DOHH2 (cell line): ENCODE measurements at regions not wholly inside any gene's neighbourhood (a gene's known extent, or its start where the extent isn't known, plus 50 kb on each side); places are given as distances from the start of the nearest gene placed in this dataset.

Source experiments
- H3F3A ChIP-seq: fragments of 200-600 bp; sonication (generic), shearing (Covaris generic); 2 replicates; pipeline ENCODE4 v1.6.0; 2016; ENCODE audit warnings: antibody characterized with exemption, mild to moderate bottlenecking; ENCODE audit not compliant: control insufficient read depth, insufficient read depth
- H3K27ac ChIP-seq: fragments of 200-600 bp; sonication (generic); 2 replicates; pipeline ENCODE4 v1.5.1; 2014; ENCODE audit warnings: low read depth, mild to moderate bottlenecking, low read length, moderate library complexity
- H3K27me3 ChIP-seq: fragments of 200-600 bp; sonication (generic); 2 replicates; pipeline ENCODE4 v1.6.1; 2014; ENCODE audit warnings: mild to moderate bottlenecking, low read length, mixed read lengths; ENCODE audit not compliant: control insufficient read depth
- H3K36me3 ChIP-seq: fragments of 200-600 bp; sonication (generic); 2 replicates; pipeline ENCODE4 v1.6.1; 2014; ENCODE audit warnings: mild to moderate bottlenecking, low read length, moderate library complexity, mixed read lengths; ENCODE audit not compliant: control insufficient read depth
- H3K4me1 ChIP-seq: fragments of 200-600 bp; sonication (generic); 2 replicates; pipeline ENCODE4 v1.6.1; 2014; ENCODE audit warnings: mild to moderate bottlenecking, low read length, mixed read lengths; ENCODE audit not compliant: control insufficient read depth
- H3K4me2 ChIP-seq: fragments of 200-600 bp; sonication (generic); 2 replicates; pipeline ENCODE4 v1.6.0; 2014; ENCODE audit warnings: mild to moderate bottlenecking, low read length, moderate library complexity
- H3K4me3 ChIP-seq: fragments of 200-600 bp; sonication (generic); 2 replicates; pipeline ENCODE4 v1.5.1; 2014; ENCODE audit warnings: mild to moderate bottlenecking, low read length, mixed read lengths
- H3K79me2 ChIP-seq: fragments of 200-600 bp; sonication (generic); 2 replicates; pipeline ENCODE4 v1.6.1; 2014; ENCODE audit warnings: mild to moderate bottlenecking, low read length, mixed read lengths; ENCODE audit not compliant: control insufficient read depth
- H3K9me2 ChIP-seq: fragments of 200-600 bp; sonication (generic); replicated peaks from 2 replicates; pipeline ENCODE4 v1.6.1; 2014; ENCODE audit warnings: mild to moderate bottlenecking, low read length, mixed read lengths; ENCODE audit not compliant: control insufficient read depth
- H3K9me3 ChIP-seq: fragments of 200-600 bp; sonication (generic); 2 replicates; pipeline ENCODE4 v1.6.1; 2014; ENCODE audit warnings: antibody characterized with exemption, low read length, mixed read lengths; ENCODE audit not compliant: control insufficient read depth, insufficient read depth
- H4K20me1 ChIP-seq: fragments of 200-600 bp; sonication (generic); 2 replicates; pipeline ENCODE4 v1.6.0; 2014; ENCODE audit warnings: low read depth, mild to moderate bottlenecking, antibody characterized with exemption, low read length, moderate library complexity; ENCODE audit not compliant: control insufficient read depth, insufficient read depth
- CTCF ChIP-seq: fragments of 200-600 bp; sonication (generic); IDR thresholded peaks from one replicate; pipeline ENCODE4 v1.5.1; 2014; ENCODE audit warnings: antibody characterized with exemption, mild to moderate bottlenecking, low read depth, low read length; ENCODE audit not compliant: poor library complexity, severe bottlenecking
- EZH2phosphoT487 ChIP-seq: fragments of 200-600 bp; sonication (generic); IDR thresholded peaks from 2 replicates; pipeline ENCODE4 v1.6.1; 2017; ENCODE audit warnings: borderline replicate concordance, mild to moderate bottlenecking, antibody characterized with exemption, low read length, moderate library complexity, mixed read lengths

DNA sequence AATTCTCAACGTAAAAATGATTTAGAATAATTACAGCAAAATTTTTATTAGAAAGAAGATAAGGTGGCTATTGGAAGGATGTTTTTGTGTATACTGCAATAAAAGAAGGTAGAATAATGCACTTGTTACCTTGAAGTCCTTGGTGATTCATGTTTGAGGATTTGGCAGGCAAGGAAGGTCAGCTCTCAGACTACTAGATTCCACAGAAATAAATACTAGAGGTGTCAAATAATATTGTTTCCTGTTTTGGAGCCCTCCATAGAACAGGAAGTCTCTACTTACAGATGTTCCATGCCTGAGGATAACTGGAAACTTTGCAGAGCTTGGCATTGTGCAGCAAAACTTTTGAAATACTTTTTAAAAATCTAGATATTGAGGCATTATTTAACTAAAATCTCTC, 284.3 kb upstream of the SYT1 start:
- H4K20me1 ChIP-seq = no peaks in the 10 kb centered on the region
- no peaks in the 10 kb centered on the region for H3K36me3 ChIP-seq
- no peak overlapping the region for H3K4me2 ChIP-seq
- H3K4me1 ChIP-seq = no peaks in the 10 kb centered on the region
- H3K27ac ChIP-seq = no peak overlapping the region
- no peaks in the 10 kb centered on the region for H3K79me2 ChIP-seq
- TF ChIP-seq EZH2phosphoT487 (no peak), CTCF (no peak)
- H3F3A ChIP-seq = no peaks in the 10 kb centered on the region
- no peaks in the 10 kb centered on the region for H3K9me2 ChIP-seq
- H3K9me3 ChIP-seq = no peaks in the 10 kb centered on the region
- H3K27me3 ChIP-seq = no peaks in the 10 kb centered on the region
- no peak overlapping the region for H3K4me3 ChIP-seq

DNA sequence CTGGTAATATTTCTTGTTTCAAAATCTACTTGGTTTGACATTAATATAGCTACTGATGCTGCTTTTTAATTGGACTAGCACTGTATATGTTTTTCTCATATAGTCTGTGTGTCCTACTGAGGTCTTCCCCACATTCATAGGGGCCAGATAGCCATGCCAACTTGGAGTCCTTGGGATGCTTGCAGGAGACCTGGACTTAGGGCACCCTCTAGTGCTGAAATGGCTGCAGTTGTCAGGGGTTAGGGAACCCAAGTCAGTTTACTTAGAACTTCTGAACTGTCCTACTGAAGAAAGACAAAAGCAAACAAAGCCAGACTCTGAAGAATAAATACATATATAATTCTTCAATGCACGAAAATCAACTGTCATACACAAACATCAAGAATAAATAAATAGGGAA, 279.9 kb upstream of the SYT1 start:
- Histone ChIP-seq H3K79me2 (no peaks in the 10 kb centered on the region), H3K4me1 (no peaks in the 10 kb centered on the region), H3K27ac (no peak overlapping the region), H3K27me3 (no peaks in the 10 kb centered on the region), H3K36me3 (no peaks in the 10 kb centered on the region), H3K9me2 (no peaks in the 10 kb centered on the region), H3F3A (no peaks in the 10 kb centered on the region), H3K9me3 (no peaks in the 10 kb centered on the region), H3K4me3 (no peak overlapping the region), H4K20me1 (no peaks in the 10 kb centered on the region), H3K4me2 (no peak overlapping the region)
- TF ChIP-seq EZH2phosphoT487 = no peak
- peak; percentile 41 for TF ChIP-seq CTCF

GRCh38 chr12:78585132-78585531, 279.4 kb upstream of the SYT1 start:
- Histone ChIP-seq H3K79me2 (no peaks in the 10 kb centered on the region), H3K9me3 (no peaks in the 10 kb centered on the region), H4K20me1 (no peaks in the 10 kb centered on the region), H3K4me2 (no peak overlapping the region), H3K4me3 (no peak overlapping the region), H3K36me3 (no peaks in the 10 kb centered on the region), H3K9me2 (no peaks in the 10 kb centered on the region), H3K27ac (no peak overlapping the region), H3K27me3 (no peaks in the 10 kb centered on the region), H3F3A (no peaks in the 10 kb centered on the region), H3K4me1 (no peaks in the 10 kb centered on the region)
- TF ChIP-seq EZH2phosphoT487 = no peak
- no peak for TF ChIP-seq CTCF

DNA sequence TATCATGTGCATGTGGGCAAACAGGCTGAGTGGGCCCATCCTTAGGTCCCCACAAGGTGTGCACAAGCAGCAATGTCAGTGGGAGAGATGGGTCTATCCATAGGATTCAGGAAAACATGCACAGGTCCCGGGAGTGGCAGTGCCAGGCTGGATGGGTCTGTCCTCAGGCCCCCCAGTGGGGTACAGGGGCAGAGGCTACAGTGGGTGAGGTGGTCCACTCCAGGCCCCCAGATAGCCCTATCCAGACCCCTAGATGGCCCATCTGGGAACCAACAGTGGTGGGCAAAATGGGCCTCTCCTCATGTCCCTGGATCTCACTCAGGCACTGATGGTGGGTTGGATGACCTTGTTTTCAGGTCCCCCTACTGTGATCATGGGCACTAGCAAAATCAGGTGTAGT, 277.8 kb upstream of the SYT1 start:
- no peaks in the 10 kb centered on the region for H3K27me3 ChIP-seq
- no peak for TF ChIP-seq CTCF
- no peak for TF ChIP-seq EZH2phosphoT487

More for the DNA sequence above, 277.8 kb upstream of the SYT1 start:
- no peaks in the 10 kb centered on the region for H3F3A ChIP-seq
- H3K9me3 ChIP-seq = no peaks in the 10 kb centered on the region
- H3K4me2 ChIP-seq = no peak overlapping the region
- no peak overlapping the region for H3K27ac ChIP-seq
- H3K9me2 ChIP-seq = no peaks in the 10 kb centered on the region
- H3K4me3 ChIP-seq = no peak overlapping the region
- H3K36me3 ChIP-seq = no peaks in the 10 kb centered on the region
- H4K20me1 ChIP-seq = no peaks in the 10 kb centered on the region
- no peaks in the 10 kb centered on the region for H3K4me1 ChIP-seq
- no peaks in the 10 kb centered on the region for H3K79me2 ChIP-seq
